ENCODE measurements at regions not wholly inside any gene's neighbourhood (a gene's known extent, or its start where the extent isn't known, plus 50 kb on each side); places are given as distances from the start of the nearest gene placed in this dataset.

GRCh38 chr3:18669374-18669773, 244.2 kb upstream of the SATB1 start:
- DNase-seq (ENCODE audit: low read depth in 1 of 2, low spot score in 2 of 2): no peak
- WGBS, 2 experiments (ENCODE audit: extremely low coverage in 1 of 2, insufficient coverage in 1 of 2, insufficient read length in 1 of 2, insufficient replicate concordance in 2 of 2, low coverage in 1 of 2, low lambda C conversion rate in 2 of 2, missing lambda C conversion rate in 1 of 2): 88% methylated on average over 1 of the region's 1 CpG; no CpG with 5 or more reads in 1 of the 2 experiments

More at GRCh38 chr3:18669374-18669773, 244.2 kb upstream of the SATB1 start:
- H3K79me1 ChIP-seq (ENCODE audit: low read depth, low read length): no peaks in the 10 kb centered on the region
- H4K20me1 ChIP-seq (replicated peaks in 1 of 2; ENCODE audit: control insufficient read depth in 1 of 2, insufficient read depth in 2 of 2, low read length in 2 of 2): no peaks in the 10 kb centered on the region
- H3K4me3 ChIP-seq (ENCODE audit: extremely low read depth in 1 of 4, insufficient read depth in 2 of 4, low read depth in 3 of 4, low read length in 4 of 4): no peak overlapping the region
- H3K18ac ChIP-seq (ENCODE audit: extremely low read depth, low read length): no peak overlapping the region
- H4K91ac ChIP-seq (replicated peaks; ENCODE audit: insufficient read length, low read length): no peak overlapping the region
- H3K56ac ChIP-seq (replicated peaks; ENCODE audit: insufficient read length, low read depth, low read length): no peak overlapping the region
- H4K5ac ChIP-seq (ENCODE audit: insufficient read length, low read depth, low read length): no peak overlapping the region
- no peak for TF ChIP-seq BRCA1 (IDR thresholded peaks at IDR 0.05; ENCODE audit: low read depth, low read length)
- no peak for TF ChIP-seq RAD21 (IDR thresholded peaks at IDR 0.05 in 1 of 2, conservative IDR thresholded peaks at IDR 0.05 in 1 of 2; ENCODE audit: low read depth in 2 of 2, low read length in 2 of 2)
- no peak for TF ChIP-seq ZNF274 (IDR thresholded peaks at IDR 0.05; ENCODE audit: borderline replicate concordance, extremely low read depth, low read length)
- TF ChIP-seq FOSL1 (IDR thresholded peaks at IDR 0.05; ENCODE audit: insufficient read depth, low read depth, low read length): no peak
- no peak for TF ChIP-seq NANOG (IDR thresholded peaks at IDR 0.05; ENCODE audit: insufficient read depth, low read depth, low read length, poor library complexity, severe bottlenecking)
- no peak for TF ChIP-seq E2F6 (IDR thresholded peaks at IDR 0.05)
- no peak for TF ChIP-seq CBX8 (IDR thresholded peaks at IDR 0.05; ENCODE audit: borderline replicate concordance, low read depth, low read length)
- TF ChIP-seq POLR2AphosphoS5 (IDR thresholded peaks at IDR 0.05; ENCODE audit: low read depth, low read length): no peak
- no peak for TF ChIP-seq SIRT6 (IDR thresholded peaks at IDR 0.05; ENCODE audit: low read length)
- TF ChIP-seq RXRA (IDR thresholded peaks at IDR 0.05; ENCODE audit: insufficient read depth, low read depth, low read length): no peak
- TF ChIP-seq USF2 (IDR thresholded peaks at IDR 0.05; ENCODE audit: low read length): no peak
- TF ChIP-seq TBP (IDR thresholded peaks at IDR 0.05; ENCODE audit: low read depth, low read length): no peak
- H3K4me1 ChIP-seq (replicated peaks in 1 of 4; ENCODE audit: control insufficient read depth in 3 of 4, insufficient read depth in 4 of 4, low read length in 3 of 4): no peaks in the 10 kb centered on the region; a peak in 2 of 7 replicates
- H2BK20ac ChIP-seq (ENCODE audit: low read length): no peak overlapping the region
- no peak overlapping the region for H4K8ac ChIP-seq (ENCODE audit: extremely low read depth, insufficient read depth, low read length)
- ChIA-PET CTCF (ENCODE audit: partially characterized antibody) (interaction anchor here (1.0 to 1.1 kb wide), 2 partner anchors 85 to 89 kb away, joined by 3 to 4 read pairs; no protein-coding TSS in a partner anchor), POLR2A (ENCODE audit: partially characterized antibody) (no interaction called here)
- no peak overlapping the region for H3K4me2 ChIP-seq (ENCODE audit: insufficient read depth in 1 of 2, low read depth in 2 of 2, low read length in 2 of 2)
- no peak overlapping the region for H2AK5ac ChIP-seq (ENCODE audit: low read depth, low read length)
- H3K9me3 ChIP-seq (ENCODE audit: insufficient read depth in 2 of 2, low read depth in 1 of 2, low read length in 1 of 2): no peaks in the 10 kb centered on the region
- H3K27ac ChIP-seq (ENCODE audit: low read depth, low read length): no peak overlapping the region
- H2BK12ac ChIP-seq (ENCODE audit: low read depth, low read length): no peak overlapping the region
- H3K23ac ChIP-seq (ENCODE audit: insufficient read length): no peak overlapping the region
- no peaks in the 10 kb centered on the region for H3K27me3 ChIP-seq (replicated peaks in 1 of 4; ENCODE audit: control insufficient read depth in 3 of 4, extremely low read depth in 1 of 4, insufficient read depth in 3 of 4, low read length in 3 of 4)
- no peak overlapping the region for H2BK15ac ChIP-seq (ENCODE audit: low read length)
- H3K79me2 ChIP-seq (ENCODE audit: control insufficient read depth in 1 of 2, insufficient read depth in 2 of 2, low read length in 2 of 2): no peaks in the 10 kb centered on the region
- H3K23me2 ChIP-seq (ENCODE audit: low read depth, low read length): no peaks in the 10 kb centered on the region
- H2BK120ac ChIP-seq (replicated peaks; ENCODE audit: low read depth, low read length): no peak overlapping the region
- H3K36me3 ChIP-seq (ENCODE audit: control insufficient read depth in 2 of 4, insufficient read depth in 4 of 4, low read length in 3 of 4): no peaks in the 10 kb centered on the region
- no peak for FAIRE-seq
- H3K4ac ChIP-seq (replicated peaks; ENCODE audit: insufficient read length, low read depth, low read length): no peak overlapping the region
- no peak overlapping the region for H3K14ac ChIP-seq (ENCODE audit: insufficient read length)
- no peak overlapping the region for H3K9ac ChIP-seq (replicated peaks in 1 of 4; ENCODE audit: extremely low read depth in 1 of 4, low read depth in 3 of 4, low read length in 3 of 4)
- H2BK5ac ChIP-seq (ENCODE audit: low read depth, low read length): no peak overlapping the region
- H2AFZ ChIP-seq (ENCODE audit: low read length): no peak overlapping the region

Data from H1 (cell line).